Nephron (organoid): ENCODE measurements at regions not wholly inside any gene's neighbourhood (a gene's known extent, or its start where the extent isn't known, plus 50 kb on each side); places are given as distances from the start of the nearest gene placed in this dataset.

Source experiments
- H3K27ac Mint-ChIP-seq, 3 experiments: 2 replicates each; pipeline ENCODE4 v1.8.0; 2020; ENCODE audit warnings: mixed read lengths in 3 of 3, mild to moderate bottlenecking in 2 of 3, moderate library complexity in 1 of 3
- H3K27me3 Mint-ChIP-seq: 2 replicates; pipeline ENCODE4 v1.8.0; 2021; ENCODE audit warnings: low read depth, mild to moderate bottlenecking, moderate library complexity, mixed read lengths
- H3K36me3 Mint-ChIP-seq: 2 replicates; pipeline ENCODE4 v1.8.0; 2020; ENCODE audit warnings: low read depth, mixed read lengths
- H3K4me1 Mint-ChIP-seq: 2 replicates; pipeline ENCODE4 v1.8.0; 2020; ENCODE audit warnings: mixed read lengths
- H3K4me3 Mint-ChIP-seq, 3 experiments: 2 replicates each; pipeline ENCODE4 v1.8.0; 2020; ENCODE audit warnings: mild to moderate bottlenecking in 3 of 3, mixed read lengths in 3 of 3, moderate library complexity in 2 of 3
- H3K9me3 Mint-ChIP-seq: 2 replicates; pipeline ENCODE4 v1.8.0; 2020; ENCODE audit warnings: mixed read lengths
- TF ChIP-seq, protein P1 (sequence below), 3 experiments: fragments of 200-600 bp; sonication (generic); IDR thresholded peaks; one replicate each; pipeline ENCODE4 v1.5.0; 2021; ENCODE audit warnings: antibody characterized with exemption in 3 of 3; ENCODE audit not compliant: unreplicated experiment in 3 of 3

DNA sequence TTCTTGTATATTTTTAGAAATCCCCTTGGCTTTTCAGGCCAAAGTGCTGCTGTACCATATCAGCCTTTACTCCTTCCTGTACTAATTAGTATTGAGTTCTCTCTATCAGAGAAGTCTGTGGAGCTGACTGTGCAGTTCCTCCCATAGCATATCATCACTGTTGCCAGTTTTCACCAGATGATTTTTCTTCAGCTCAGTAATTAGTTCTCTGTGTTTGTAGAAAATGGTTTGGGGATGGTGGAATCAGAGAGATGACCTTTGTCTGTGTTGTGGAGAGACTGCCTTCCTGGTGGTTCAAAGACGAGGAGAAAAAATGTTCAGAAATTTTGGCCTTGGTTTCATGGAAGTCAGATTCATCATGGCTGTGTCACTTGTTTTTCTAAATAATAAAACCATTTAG is 227.5 kb upstream of the ACTBL2 start:
- no peak overlapping the region for H3K27ac Mint-ChIP-seq
- H3K9me3 Mint-ChIP-seq = peaks cover 17% of the 10 kb centered on the region
- no peak overlapping the region for H3K4me3 Mint-ChIP-seq
- TF ChIP-seq, protein P1, sequence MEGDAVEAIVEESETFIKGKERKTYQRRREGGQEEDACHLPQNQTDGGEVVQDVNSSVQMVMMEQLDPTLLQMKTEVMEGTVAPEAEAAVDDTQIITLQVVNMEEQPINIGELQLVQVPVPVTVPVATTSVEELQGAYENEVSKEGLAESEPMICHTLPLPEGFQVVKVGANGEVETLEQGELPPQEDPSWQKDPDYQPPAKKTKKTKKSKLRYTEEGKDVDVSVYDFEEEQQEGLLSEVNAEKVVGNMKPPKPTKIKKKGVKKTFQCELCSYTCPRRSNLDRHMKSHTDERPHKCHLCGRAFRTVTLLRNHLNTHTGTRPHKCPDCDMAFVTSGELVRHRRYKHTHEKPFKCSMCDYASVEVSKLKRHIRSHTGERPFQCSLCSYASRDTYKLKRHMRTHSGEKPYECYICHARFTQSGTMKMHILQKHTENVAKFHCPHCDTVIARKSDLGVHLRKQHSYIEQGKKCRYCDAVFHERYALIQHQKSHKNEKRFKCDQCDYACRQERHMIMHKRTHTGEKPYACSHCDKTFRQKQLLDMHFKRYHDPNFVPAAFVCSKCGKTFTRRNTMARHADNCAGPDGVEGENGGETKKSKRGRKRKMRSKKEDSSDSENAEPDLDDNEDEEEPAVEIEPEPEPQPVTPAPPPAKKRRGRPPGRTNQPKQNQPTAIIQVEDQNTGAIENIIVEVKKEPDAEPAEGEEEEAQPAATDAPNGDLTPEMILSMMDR (IDR thresholded peaks at IDR 0.05; ENCODE audit: unreplicated experiment in 3 of 3) = no peak
- no peaks in the 10 kb centered on the region for H3K4me1 Mint-ChIP-seq
- no peaks in the 10 kb centered on the region for H3K27me3 Mint-ChIP-seq
- H3K36me3 Mint-ChIP-seq = no peaks in the 10 kb centered on the region

DNA sequence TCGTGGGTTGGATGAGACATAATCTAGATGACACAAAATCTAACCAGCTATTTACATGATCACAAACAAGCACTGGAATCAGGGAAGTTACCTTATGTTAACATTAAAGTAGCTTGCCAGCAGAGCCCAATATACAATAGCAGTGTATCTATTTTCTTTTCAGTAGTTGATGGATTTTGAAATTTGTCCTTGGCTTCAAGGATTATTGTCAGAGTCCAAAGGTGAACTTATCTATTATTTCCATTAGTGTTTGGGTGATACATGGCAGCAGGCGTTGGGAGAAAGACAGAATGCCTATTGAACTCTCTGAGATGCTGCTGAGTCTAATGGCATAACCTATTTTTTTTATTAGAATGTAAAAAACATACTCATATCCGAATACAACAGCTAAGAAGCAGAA is 223.2 kb upstream of the ACTBL2 start:
- H3K4me1 Mint-ChIP-seq = no peaks in the 10 kb centered on the region
- no peaks in the 10 kb centered on the region for H3K36me3 Mint-ChIP-seq
- H3K9me3 Mint-ChIP-seq = peaks cover 3% of the 10 kb centered on the region
- H3K27me3 Mint-ChIP-seq = no peaks in the 10 kb centered on the region
- H3K4me3 Mint-ChIP-seq = no peak overlapping the region
- TF ChIP-seq, protein P1 (IDR thresholded peaks at IDR 0.05; ENCODE audit: unreplicated experiment in 3 of 3) = no peak
- no peak overlapping the region for H3K27ac Mint-ChIP-seq

DNA sequence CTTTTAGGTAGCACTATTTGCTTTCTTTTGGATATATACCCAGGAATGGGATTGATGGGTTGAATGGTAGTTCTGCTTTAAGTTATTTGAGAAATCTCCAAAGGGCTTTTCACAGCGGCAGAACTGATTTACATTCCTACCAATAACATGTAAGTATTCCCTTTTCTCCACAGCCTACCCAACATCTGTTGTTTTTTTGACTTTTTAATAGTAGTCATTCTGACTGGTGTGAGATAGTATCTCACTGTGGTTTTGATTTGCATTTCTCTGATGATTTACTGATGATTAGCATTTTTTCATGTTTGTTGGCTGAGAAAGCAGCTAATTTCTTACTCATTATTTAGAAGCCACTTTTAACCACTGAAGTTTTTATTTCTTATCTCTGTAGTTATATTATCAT is 221.1 kb upstream of the ACTBL2 start:
- Mint-ChIP-seq H3K9me3 (no peaks in the 10 kb centered on the region), H3K27ac (no peak overlapping the region), H3K36me3 (no peaks in the 10 kb centered on the region), H3K27me3 (no peaks in the 10 kb centered on the region), H3K4me1 (peaks cover 5% of the 10 kb centered on the region), H3K4me3 (no peak overlapping the region)
- TF ChIP-seq, protein P1 (IDR thresholded peaks at IDR 0.05; ENCODE audit: unreplicated experiment in 3 of 3) = no peak

DNA sequence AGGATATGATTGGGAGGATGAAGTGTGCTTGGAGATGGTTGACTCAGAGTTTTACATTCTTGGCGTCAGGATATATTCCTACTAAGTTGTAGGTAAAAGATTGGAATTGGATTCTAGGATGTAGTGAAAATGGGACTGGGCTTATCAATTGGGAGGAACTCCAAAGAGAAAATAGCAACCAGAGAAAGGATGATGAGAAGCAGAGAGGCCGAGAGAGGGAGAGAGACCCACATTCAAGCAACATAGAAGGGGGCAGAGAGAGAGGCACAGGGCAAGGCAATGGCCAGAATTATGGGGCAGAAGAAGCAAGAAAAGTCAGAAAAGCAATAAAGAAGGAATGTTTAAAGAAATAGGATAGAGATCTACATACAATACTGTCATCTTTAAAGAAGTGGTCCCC is 217.9 kb upstream of the ACTBL2 start:
- H3K27ac Mint-ChIP-seq = no peak overlapping the region
- no peaks in the 10 kb centered on the region for H3K36me3 Mint-ChIP-seq
- TF ChIP-seq, protein P1 (IDR thresholded peaks at IDR 0.05; ENCODE audit: unreplicated experiment in 3 of 3) = no peak
- no peaks in the 10 kb centered on the region for H3K9me3 Mint-ChIP-seq
- H3K4me3 Mint-ChIP-seq = no peak overlapping the region
- H3K4me1 Mint-ChIP-seq = peaks cover 16% of the 10 kb centered on the region
- no peaks in the 10 kb centered on the region for H3K27me3 Mint-ChIP-seq

DNA sequence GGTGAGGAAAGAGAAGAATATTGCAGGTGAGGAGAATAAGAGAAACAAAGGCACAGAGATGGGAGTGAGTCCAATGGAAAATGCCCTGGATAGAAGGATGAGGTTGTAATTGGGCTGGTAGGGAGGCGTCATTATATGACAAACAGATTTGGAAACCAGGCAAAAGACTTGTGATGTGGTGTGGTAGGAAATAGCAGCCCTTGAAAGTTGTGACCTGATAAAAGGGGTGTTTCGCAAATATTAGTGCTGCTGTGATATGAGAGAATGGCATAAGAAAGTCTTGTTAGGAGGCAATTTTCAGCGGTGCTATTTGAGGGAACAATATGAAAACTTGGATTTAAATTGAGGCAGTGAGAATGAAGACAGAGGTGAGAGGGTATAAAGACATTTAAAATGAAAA is 217.5 kb upstream of the ACTBL2 start:
- TF ChIP-seq, protein P1 (IDR thresholded peaks at IDR 0.05; ENCODE audit: unreplicated experiment in 3 of 3) = no peak
- Mint-ChIP-seq H3K4me1 (peaks cover 19% of the 10 kb centered on the region), H3K27me3 (no peaks in the 10 kb centered on the region), H3K36me3 (no peaks in the 10 kb centered on the region), H3K4me3 (no peak overlapping the region), H3K27ac (no peak overlapping the region), H3K9me3 (no peaks in the 10 kb centered on the region)

DNA sequence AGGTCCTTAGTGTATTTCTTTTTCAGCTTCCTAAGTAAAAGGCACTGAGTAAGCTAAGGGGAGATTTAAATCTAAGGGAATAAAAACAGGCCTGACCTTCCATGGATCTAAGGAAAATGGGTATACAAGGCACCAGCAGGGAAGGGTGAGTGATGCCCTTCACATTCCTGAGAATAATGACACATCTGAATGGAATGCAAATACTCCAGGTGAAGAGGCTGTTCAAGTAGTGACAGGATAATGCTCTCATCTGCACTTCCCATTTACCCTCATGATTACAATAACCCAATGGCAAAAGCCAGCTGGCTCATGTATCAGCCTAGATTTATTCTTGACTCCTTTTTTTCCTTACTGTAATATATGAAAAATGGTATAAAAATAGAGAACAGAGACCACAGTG is 216.2 kb upstream of the ACTBL2 start:
- Mint-ChIP-seq H3K9me3 (no peaks in the 10 kb centered on the region), H3K4me3 (no peak overlapping the region), H3K27me3 (no peaks in the 10 kb centered on the region), H3K36me3 (no peaks in the 10 kb centered on the region), H3K4me1 (peaks cover 26% of the 10 kb centered on the region), H3K27ac (no peak overlapping the region)
- TF ChIP-seq, protein P1 (IDR thresholded peaks at IDR 0.05; ENCODE audit: unreplicated experiment in 3 of 3) = no peak
